ENCODE measurements at regions not wholly inside any gene's neighbourhood (a gene's known extent, or its start where the extent isn't known, plus 50 kb on each side); places are given as distances from the start of the nearest gene placed in this dataset.
"Not testable (repeated sequence)": the region's sequence is repeated elsewhere in the genome, so short reads cannot be mapped to it uniquely, and the experiment has no call there.

- Mint-ChIP-seq H3K4me3 (no peak overlapping the region), H3K27me3 (no peaks in the 10 kb centered on the region), H3K27ac (no peak overlapping the region), H3K36me3 (no peaks in the 10 kb centered on the region), H3K4me1 (ENCODE audit: unreplicated experiment) (no peaks in the 10 kb centered on the region), H3K9me3 (peaks cover 6% of the 10 kb centered on the region)
- DNase-seq (ENCODE audit: extremely low spot score, unreplicated experiment), result no peak
- TF ChIP-seq, protein P1, sequence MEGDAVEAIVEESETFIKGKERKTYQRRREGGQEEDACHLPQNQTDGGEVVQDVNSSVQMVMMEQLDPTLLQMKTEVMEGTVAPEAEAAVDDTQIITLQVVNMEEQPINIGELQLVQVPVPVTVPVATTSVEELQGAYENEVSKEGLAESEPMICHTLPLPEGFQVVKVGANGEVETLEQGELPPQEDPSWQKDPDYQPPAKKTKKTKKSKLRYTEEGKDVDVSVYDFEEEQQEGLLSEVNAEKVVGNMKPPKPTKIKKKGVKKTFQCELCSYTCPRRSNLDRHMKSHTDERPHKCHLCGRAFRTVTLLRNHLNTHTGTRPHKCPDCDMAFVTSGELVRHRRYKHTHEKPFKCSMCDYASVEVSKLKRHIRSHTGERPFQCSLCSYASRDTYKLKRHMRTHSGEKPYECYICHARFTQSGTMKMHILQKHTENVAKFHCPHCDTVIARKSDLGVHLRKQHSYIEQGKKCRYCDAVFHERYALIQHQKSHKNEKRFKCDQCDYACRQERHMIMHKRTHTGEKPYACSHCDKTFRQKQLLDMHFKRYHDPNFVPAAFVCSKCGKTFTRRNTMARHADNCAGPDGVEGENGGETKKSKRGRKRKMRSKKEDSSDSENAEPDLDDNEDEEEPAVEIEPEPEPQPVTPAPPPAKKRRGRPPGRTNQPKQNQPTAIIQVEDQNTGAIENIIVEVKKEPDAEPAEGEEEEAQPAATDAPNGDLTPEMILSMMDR (conservative IDR thresholded peaks at IDR 0.05), result no peak
These were observed 272.6 kb downstream of the CCER1 start for GRCh38 chr12:90682398-90682797.

GRCh38 chr12:90679674-90680073 lies 275.3 kb downstream of the CCER1 start:
- Mint-ChIP-seq H3K4me3 (no peak overlapping the region), H3K27me3 (no peaks in the 10 kb centered on the region)

DNA sequence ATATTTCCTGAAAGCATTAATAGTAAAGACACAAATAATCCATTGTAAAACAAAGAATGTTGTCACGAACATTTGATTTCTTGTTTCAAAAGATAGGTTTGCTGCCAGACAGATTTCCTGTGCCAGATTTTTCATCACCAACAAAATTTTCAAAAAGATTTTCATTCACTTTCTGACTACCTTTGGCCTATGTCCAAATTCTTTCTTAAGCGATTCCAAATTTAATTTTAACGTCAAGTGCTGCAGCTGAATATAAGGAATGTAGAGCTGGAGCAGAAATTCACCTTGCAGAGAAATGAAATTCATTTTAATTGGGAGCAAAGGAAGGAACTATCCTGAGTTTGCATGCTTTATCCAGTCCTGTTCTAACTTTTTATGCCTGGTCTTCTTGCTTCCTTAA lies 277.4 kb downstream of the CCER1 start:
- Mint-ChIP-seq H3K36me3 (no peaks in the 10 kb centered on the region), H3K4me3 (no peak overlapping the region), H3K27me3 (no peaks in the 10 kb centered on the region), H3K4me1 (ENCODE audit: unreplicated experiment) (no peaks in the 10 kb centered on the region), H3K27ac (no peak overlapping the region), H3K9me3 (no peaks in the 10 kb centered on the region)
- no peak for DNase-seq (ENCODE audit: extremely low spot score, unreplicated experiment)
- TF ChIP-seq, protein P1 (conservative IDR thresholded peaks at IDR 0.05), result no peak

More at GRCh38 chr12:90679674-90680073, 275.3 kb downstream of the CCER1 start:
- Mint-ChIP-seq H3K4me1 (ENCODE audit: unreplicated experiment) (no peaks in the 10 kb centered on the region), H3K27ac (no peak overlapping the region), H3K36me3 (no peaks in the 10 kb centered on the region), H3K9me3 (no peaks in the 10 kb centered on the region)
- DNase-seq (ENCODE audit: extremely low spot score, unreplicated experiment), result no peak
- TF ChIP-seq, protein P1 (conservative IDR thresholded peaks at IDR 0.05), result no peak

DNA sequence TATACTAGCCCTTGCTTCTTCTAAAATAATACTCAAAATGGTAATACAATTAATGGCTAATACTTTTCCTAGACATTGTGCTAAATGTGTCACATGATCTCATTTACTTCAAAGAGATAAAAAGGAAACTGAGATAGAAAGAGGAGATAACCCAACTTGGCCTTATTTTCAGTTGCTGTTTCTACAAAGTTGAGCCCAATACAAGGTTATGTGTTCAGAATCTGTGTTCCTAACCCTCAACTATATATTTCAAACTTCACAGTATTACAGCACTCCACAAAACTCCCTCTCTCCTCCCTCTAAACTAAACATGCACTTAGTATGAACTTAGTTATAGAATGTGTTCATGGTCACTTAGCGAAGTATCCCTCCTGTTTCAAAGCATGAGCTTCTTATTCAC lies 277.9 kb downstream of the CCER1 start:
- TF ChIP-seq, protein P1 (conservative IDR thresholded peaks at IDR 0.05), result no peak
- Mint-ChIP-seq H3K9me3 (peaks cover 1% of the 10 kb centered on the region), H3K27ac (no peak overlapping the region), H3K36me3 (no peaks in the 10 kb centered on the region), H3K27me3 (no peaks in the 10 kb centered on the region), H3K4me3 (no peak overlapping the region), H3K4me1 (ENCODE audit: unreplicated experiment) (peaks cover 4% of the 10 kb centered on the region)
- no peak for DNase-seq (ENCODE audit: extremely low spot score, unreplicated experiment)

- Mint-ChIP-seq H3K4me3 (no peak overlapping the region), H3K9me3 (peaks cover 9% of the 10 kb centered on the region), H3K36me3 (no peaks in the 10 kb centered on the region), H3K27me3 (no peaks in the 10 kb centered on the region), H3K4me1 (ENCODE audit: unreplicated experiment) (peaks cover 10% of the 10 kb centered on the region), H3K27ac (no peak overlapping the region)
- TF ChIP-seq, protein P1 (conservative IDR thresholded peaks at IDR 0.05), result no peak
- DNase-seq (ENCODE audit: extremely low spot score, unreplicated experiment), result no peak
These were observed 279.9 kb downstream of the CCER1 start for GRCh38 chr12:90675106-90675505.

- TF ChIP-seq, protein P1 (conservative IDR thresholded peaks at IDR 0.05), result no peak
- Mint-ChIP-seq H3K4me1 (ENCODE audit: unreplicated experiment) (peaks cover 10% of the 10 kb centered on the region), H3K4me3 (no peak overlapping the region), H3K36me3 (no peaks in the 10 kb centered on the region), H3K9me3 (peaks cover 9% of the 10 kb centered on the region), H3K27me3 (no peaks in the 10 kb centered on the region), H3K27ac (no peak overlapping the region)
- DNase-seq (ENCODE audit: extremely low spot score, unreplicated experiment), result no peak
These were observed 282.9 kb downstream of the CCER1 start for GRCh38 chr12:90672081-90672480.

- not testable (repeated sequence) for DNase-seq (ENCODE audit: extremely low spot score, unreplicated experiment); H3K36me3 Mint-ChIP-seq; H3K27me3 Mint-ChIP-seq; H3K4me3 Mint-ChIP-seq; H3K27ac Mint-ChIP-seq; H3K4me1 Mint-ChIP-seq (ENCODE audit: unreplicated experiment); H3K9me3 Mint-ChIP-seq
These were observed 291.0 kb downstream of the CCER1 start for GRCh38 chr12:90663949-90664348.
